Activated naive CD8-positive, alpha-beta T cell treated with anti-CD3 and anti-CD28 coated beads for 36 hours (primary cell): ENCODE measurements at regions not wholly inside any gene's neighbourhood (a gene's known extent, or its start where the extent isn't known, plus 50 kb on each side); places are given as distances from the start of the nearest gene placed in this dataset.

ENCODE experiments used
- DNase-seq: peaks from one replicate; pipeline ENCODE4 v3.0.0; 2021
- H3K27ac Mint-ChIP-seq: one replicate; pipeline ENCODE4 v1.8.0; 2022; ENCODE audit warnings: mild to moderate bottlenecking, moderate library complexity, mixed read lengths
- H3K27me3 Mint-ChIP-seq: one replicate; pipeline ENCODE4 v1.8.0; 2022; ENCODE audit warnings: mild to moderate bottlenecking, mixed read lengths
- H3K36me3 Mint-ChIP-seq: one replicate; pipeline ENCODE4 v1.8.0; 2021; ENCODE audit warnings: mild to moderate bottlenecking, mixed read lengths
- H3K4me1 Mint-ChIP-seq: one replicate; pipeline ENCODE4 v1.8.0; 2021; ENCODE audit warnings: mixed read lengths
- H3K4me3 Mint-ChIP-seq: one replicate; pipeline ENCODE4 v1.8.0; 2022; ENCODE audit warnings: mild to moderate bottlenecking, moderate library complexity, mixed read lengths
- H3K9me3 Mint-ChIP-seq: one replicate; pipeline ENCODE4 v1.8.0; 2022; ENCODE audit warnings: mixed read lengths

DNA sequence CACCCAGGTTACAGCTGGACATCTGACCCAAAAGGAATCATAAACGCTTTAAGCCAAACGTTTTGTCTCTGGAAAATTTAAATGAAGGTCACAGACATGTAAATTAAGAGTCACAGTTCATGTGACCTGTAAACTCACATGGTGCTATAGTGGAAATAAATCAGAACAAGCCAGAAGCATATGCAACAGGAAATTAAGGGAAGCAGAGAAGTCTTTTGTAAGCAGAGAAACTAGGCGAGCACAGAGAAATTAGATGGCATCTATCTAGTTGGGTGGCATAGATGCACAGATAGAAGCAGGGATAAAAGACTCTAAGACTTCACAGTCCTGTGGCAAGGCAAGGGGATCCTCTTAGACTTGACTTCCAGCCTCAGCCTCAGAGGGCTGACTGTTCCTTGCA lies 264.8 kb downstream of the GASK1B start:
- Mint-ChIP-seq H3K4me3 (no peak overlapping the region), H3K9me3 (no peaks in the 10 kb centered on the region)

DNA sequence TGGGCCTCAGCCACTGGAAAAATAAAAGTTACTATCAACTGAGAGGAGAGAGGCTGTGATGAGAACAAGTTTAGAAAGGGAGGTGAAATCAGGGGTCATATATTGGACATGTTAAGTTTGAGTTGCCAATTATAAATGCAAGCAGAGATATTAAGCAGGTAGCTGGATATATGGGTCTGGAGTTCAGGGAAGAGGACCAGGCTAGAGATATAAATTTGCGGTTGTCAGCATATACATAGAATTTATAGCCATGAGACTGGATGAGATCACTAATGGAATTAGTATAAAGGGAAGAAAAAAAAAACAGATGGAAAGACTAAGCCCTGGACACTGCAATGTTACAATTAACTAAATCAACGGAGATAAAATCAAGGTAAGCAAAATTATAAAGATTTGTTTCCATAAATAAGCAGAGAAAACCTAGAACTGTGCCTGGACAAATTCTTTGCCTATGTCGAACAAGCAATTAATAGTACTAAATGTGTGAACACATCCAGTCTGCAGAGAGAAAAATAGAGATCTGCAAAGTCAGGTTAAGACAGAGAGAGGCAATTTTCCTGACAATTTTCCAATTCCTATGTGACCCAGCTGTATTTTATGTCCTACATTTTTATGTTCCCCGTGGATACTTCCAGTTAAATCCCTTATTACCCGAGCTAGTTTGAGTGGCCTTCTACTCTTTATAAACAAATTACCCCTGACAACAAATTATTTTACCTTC lies 265.4 kb downstream of the GASK1B start:
- no peaks in the 10 kb centered on the region for H3K36me3 Mint-ChIP-seq
- H3K27me3 Mint-ChIP-seq = no peaks in the 10 kb centered on the region
- no peak overlapping the region for H3K27ac Mint-ChIP-seq
- DNase-seq = no peak
- no peak overlapping the region for H3K4me3 Mint-ChIP-seq
- H3K4me1 Mint-ChIP-seq = no peaks in the 10 kb centered on the region
- H3K9me3 Mint-ChIP-seq = no peaks in the 10 kb centered on the region

More for the DNA sequence above, 264.8 kb downstream of the GASK1B start:
- no peaks in the 10 kb centered on the region for H3K4me1 Mint-ChIP-seq
- no peak overlapping the region for H3K27ac Mint-ChIP-seq
- DNase-seq = no peak
- no peaks in the 10 kb centered on the region for H3K27me3 Mint-ChIP-seq
- H3K36me3 Mint-ChIP-seq = no peaks in the 10 kb centered on the region

DNA sequence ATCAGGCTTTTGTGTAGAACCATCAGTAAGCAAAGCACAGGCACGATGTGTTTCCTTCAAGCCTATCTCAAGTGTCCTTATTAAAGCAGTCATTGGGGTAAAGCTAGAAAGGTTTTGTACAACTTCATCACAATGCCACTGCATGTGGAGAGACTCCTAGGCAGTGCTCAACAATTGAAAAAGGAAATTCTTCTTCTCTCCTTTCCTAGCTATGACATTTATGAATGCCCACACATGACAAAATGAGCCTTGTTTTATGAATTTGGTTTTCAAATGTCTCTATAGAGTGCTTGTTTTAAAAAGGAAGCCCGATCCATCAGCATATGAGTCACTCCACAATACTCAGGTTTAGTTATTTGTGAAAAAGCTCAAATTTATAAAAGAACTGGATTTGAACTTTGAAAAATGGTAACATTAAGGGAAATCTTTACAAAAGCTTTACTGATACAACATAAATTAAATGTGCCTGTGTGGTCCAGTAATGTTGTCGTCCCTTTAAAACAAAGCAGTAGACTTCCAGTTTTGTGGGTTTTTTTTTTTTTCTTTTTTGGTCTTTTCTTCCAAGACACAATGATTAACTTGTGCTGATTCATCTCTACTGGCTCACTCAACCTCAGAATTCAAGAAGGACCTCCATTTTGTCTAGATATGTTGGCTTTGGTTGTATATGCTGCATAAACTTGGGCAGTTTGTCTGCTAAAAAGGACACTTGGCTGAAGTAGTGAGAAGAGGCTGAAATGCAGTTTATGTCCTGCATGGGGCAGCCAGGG lies 273.8 kb downstream of the GASK1B start:
- Mint-ChIP-seq H3K4me3 (no peak overlapping the region), H3K27ac (no peak overlapping the region), H3K9me3 (no peaks in the 10 kb centered on the region), H3K36me3 (no peaks in the 10 kb centered on the region), H3K4me1 (no peaks in the 10 kb centered on the region), H3K27me3 (no peaks in the 10 kb centered on the region)
- DNase-seq = no peak

DNA sequence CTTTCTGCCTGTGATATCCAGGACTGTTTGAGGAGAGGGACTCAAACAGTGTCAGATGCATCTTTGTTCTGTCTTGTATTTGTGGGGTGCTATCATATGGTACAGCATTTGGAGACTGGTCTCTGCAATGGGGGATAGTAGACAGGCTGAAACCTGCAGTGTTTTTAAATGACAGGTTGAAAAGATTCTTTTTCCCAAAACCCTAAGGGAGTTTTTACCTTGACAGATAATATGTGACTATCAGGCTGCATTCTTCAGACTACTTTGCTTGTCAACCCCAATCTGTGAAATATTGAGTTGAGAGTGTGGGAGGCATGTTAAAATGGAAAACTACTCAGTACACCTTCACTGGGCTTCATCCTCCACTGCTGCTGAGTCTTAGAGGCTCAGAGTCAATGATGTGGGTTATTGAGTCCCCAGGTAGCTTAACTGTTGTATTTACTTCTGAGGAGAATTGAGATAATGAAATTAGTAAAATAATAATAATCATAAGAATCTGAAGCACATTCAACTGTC lies 274.9 kb downstream of the GASK1B start:
- no peak overlapping the region for H3K27ac Mint-ChIP-seq
- H3K4me1 Mint-ChIP-seq = no peaks in the 10 kb centered on the region
- no peaks in the 10 kb centered on the region for H3K36me3 Mint-ChIP-seq
- H3K4me3 Mint-ChIP-seq = no peak overlapping the region
- no peaks in the 10 kb centered on the region for H3K27me3 Mint-ChIP-seq
- no peaks in the 10 kb centered on the region for H3K9me3 Mint-ChIP-seq
- no peak for DNase-seq

DNA sequence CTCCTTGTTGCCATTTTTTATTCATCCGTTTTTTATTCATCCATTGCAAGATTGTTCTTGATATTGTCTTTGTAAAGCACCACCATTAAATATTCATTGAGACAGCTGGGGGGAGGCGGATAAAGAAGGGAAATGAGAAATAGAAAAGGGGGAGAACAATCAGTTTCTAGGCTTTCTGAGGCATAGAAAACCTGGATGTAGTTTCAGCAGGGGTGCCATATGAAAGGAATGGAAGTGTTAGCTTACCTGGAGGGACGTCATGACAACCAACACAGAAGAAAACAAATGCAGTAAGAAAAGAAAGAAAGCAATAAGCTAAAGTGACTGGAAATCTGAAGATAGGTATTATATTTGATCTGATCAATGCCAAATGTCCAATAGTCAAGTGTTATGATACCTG lies 276.1 kb downstream of the GASK1B start:
- Mint-ChIP-seq H3K36me3 (no peaks in the 10 kb centered on the region), H3K27me3 (no peaks in the 10 kb centered on the region), H3K4me3 (no peak overlapping the region), H3K27ac (no peak overlapping the region), H3K9me3 (no peaks in the 10 kb centered on the region), H3K4me1 (no peaks in the 10 kb centered on the region)
- no peak for DNase-seq

DNA sequence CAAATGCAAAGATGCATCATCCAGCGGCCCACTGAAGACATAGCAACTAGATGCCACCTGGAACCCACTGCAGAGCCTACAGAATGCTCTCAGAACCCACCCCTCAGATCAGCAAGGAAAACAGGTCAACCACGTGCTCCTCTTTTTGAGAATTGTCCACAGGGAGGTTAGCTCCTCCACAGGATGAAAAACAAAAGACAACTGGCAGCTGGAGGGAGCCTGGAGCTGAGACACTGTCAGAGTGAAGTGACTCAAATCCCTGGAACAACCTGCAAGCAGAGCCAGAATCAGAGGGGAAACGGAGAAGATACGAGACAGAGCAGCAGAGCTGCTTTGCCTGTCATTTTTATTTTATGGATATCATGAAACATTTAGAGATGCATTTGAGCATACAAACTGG lies 277.6 kb downstream of the GASK1B start:
- H3K27ac Mint-ChIP-seq = no peak overlapping the region
- DNase-seq = no peak
- no peaks in the 10 kb centered on the region for H3K27me3 Mint-ChIP-seq
- H3K36me3 Mint-ChIP-seq = no peaks in the 10 kb centered on the region
- no peaks in the 10 kb centered on the region for H3K4me1 Mint-ChIP-seq
- H3K4me3 Mint-ChIP-seq = no peak overlapping the region
- H3K9me3 Mint-ChIP-seq = no peaks in the 10 kb centered on the region

DNA sequence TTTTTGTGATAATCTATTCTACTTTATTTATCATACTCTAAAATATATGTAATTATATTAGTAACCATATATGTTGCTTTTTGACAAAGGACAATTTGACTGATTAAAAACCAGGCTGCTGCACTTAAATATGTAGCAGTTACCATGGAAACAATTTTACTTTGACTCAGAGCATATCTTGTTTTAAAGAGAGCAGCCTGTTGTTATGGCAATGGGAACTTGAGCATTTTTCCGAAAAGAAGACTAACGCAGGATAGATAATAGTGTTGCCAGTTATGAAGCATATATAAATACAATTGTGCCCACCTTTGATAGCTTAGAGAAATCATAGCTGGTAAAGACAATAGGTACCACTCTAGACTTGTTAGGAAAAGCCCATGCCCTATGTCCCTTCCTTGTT lies 283.0 kb downstream of the GASK1B start:
- no peaks in the 10 kb centered on the region for H3K9me3 Mint-ChIP-seq
- no peak for DNase-seq
- H3K4me1 Mint-ChIP-seq = no peaks in the 10 kb centered on the region
- H3K36me3 Mint-ChIP-seq = no peaks in the 10 kb centered on the region
- no peak overlapping the region for H3K4me3 Mint-ChIP-seq
- no peaks in the 10 kb centered on the region for H3K27me3 Mint-ChIP-seq
- H3K27ac Mint-ChIP-seq = no peak overlapping the region

DNA sequence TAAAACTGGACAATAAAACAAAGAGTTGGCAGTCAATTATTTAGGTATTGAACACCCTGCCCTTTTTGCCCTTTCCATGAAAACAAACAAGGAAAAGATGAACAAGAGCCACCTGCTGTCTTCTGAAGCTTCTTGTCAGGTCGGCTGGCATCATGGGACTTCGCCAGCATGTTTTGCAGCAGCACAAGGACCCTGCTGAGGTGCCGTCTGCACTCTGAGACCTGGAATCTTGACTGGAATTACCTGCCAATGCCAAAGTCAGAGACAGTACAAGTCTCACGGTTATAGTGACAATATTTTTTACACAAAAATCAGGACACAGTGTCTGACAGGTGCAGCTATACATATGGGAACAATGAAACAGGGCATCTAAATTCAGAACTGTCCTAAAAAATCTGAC lies 284.5 kb downstream of the GASK1B start:
- no peaks in the 10 kb centered on the region for H3K9me3 Mint-ChIP-seq
- H3K4me3 Mint-ChIP-seq = no peak overlapping the region
- H3K27me3 Mint-ChIP-seq = no peaks in the 10 kb centered on the region
- H3K36me3 Mint-ChIP-seq = no peaks in the 10 kb centered on the region
- H3K4me1 Mint-ChIP-seq = no peaks in the 10 kb centered on the region
- DNase-seq = no peak
- H3K27ac Mint-ChIP-seq = no peak overlapping the region

DNA sequence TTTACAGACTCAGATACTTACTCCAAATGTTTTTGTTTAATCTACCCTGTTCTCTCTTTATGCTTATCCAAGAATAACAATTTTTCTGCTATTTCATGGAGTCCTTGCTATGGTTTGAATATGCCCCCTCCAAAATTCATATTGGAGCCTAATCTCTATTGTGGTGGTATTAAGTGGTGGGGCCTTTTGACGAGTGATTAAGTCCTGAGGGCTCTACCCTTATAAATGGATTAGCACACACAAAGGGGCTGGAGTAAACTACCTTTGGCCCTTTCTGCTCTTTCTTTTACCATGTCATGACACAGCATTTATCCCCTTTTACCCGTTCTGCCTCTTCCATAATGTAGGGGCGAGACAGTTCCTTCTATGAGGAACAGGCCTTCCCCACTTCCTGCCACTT lies 285.5 kb downstream of the GASK1B start:
- DNase-seq = no peak
- Mint-ChIP-seq H3K36me3 (no peaks in the 10 kb centered on the region), H3K4me1 (no peaks in the 10 kb centered on the region), H3K27ac (no peak overlapping the region), H3K4me3 (no peak overlapping the region), H3K27me3 (no peaks in the 10 kb centered on the region), H3K9me3 (no peaks in the 10 kb centered on the region)

DNA sequence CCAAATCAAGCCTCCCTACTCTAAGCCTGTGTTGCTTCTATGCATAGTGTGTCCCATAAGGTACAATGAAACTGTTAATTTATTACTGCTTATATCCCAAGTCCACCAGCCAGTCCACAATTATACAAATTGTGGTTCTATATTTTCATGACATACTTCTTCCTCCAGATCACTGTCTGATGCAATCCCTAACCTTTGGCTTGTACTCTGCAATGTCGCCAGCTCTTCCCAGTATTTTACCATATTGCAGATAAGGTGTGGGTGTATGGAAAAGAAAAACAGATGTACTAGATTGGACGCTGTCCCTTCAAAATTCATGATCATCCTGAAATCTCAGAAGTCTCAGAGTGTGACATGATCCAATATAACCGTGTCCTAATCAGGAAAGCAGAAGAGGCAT lies 286.2 kb downstream of the GASK1B start:
- no peak for DNase-seq
- Mint-ChIP-seq H3K27ac (no peak overlapping the region), H3K4me3 (no peak overlapping the region), H3K4me1 (no peaks in the 10 kb centered on the region), H3K27me3 (no peaks in the 10 kb centered on the region), H3K36me3 (no peaks in the 10 kb centered on the region), H3K9me3 (no peaks in the 10 kb centered on the region)

DNA sequence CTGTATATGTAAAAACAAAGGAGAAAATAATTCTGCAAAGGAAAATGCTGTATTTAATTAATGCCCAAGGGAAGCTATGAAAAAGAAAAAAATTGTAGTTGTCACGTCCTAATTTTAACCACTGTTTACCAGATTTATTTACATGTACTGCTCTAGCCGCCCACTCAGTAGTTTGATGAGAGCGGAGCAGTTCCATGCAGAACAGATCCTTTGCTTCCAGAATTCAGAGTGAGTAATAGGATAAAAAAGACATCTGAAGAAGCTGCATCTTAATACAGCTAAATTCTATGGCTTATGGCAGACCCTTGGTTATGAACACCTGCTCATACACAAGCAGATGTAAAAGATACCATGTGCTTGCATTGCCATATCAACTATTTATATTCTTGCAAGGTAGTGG lies 287.0 kb downstream of the GASK1B start:
- Mint-ChIP-seq H3K9me3 (no peaks in the 10 kb centered on the region), H3K27ac (no peak overlapping the region), H3K36me3 (no peaks in the 10 kb centered on the region), H3K4me3 (no peak overlapping the region), H3K4me1 (no peaks in the 10 kb centered on the region), H3K27me3 (no peaks in the 10 kb centered on the region)
- no peak for DNase-seq

DNA sequence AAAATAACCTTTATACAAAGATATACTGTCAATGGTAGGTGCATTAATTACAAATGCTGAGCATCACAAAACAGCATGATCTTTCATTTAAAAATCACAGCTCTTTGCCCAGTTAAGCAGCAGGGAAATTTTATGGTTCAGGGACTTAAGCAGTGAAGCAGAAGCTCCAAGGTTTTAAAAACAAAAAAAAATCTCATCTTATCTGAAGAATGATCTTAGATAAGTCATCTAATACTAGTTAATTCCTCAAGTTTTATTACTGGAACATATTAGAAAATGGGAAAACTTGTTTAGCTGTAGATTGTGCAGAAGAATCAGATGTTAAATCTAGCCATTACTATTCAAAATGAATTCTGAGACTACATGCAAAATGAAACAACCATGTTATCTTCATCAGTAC lies 289.9 kb downstream of the GASK1B start:
- Mint-ChIP-seq H3K9me3 (peaks cover 2% of the 10 kb centered on the region), H3K4me3 (no peak overlapping the region), H3K36me3 (no peaks in the 10 kb centered on the region), H3K27me3 (peaks cover 2% of the 10 kb centered on the region), H3K27ac (no peak overlapping the region), H3K4me1 (no peaks in the 10 kb centered on the region)
- no peak for DNase-seq

DNA sequence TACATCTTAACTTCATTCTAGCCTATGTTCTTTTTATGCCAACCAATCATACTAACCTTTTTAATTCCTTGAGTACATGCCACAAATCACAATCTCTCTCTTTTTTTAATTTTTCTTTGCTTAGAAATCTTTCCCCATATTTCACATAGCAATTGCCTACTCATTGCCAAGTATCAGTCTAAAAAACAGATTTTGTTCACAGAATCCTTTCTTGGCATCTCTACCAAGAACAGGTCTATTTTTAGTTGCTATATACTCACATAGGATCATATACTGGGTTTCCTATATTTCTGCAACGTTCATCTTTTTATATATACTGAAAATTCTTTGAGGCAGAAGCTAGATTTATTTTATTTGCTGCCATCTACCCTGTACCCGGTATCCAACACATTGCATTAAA lies 292.1 kb downstream of the GASK1B start:
- H3K4me3 Mint-ChIP-seq = no peak overlapping the region
- H3K4me1 Mint-ChIP-seq = no peaks in the 10 kb centered on the region
- no peak for DNase-seq
- peaks cover 2% of the 10 kb centered on the region for H3K27me3 Mint-ChIP-seq
- H3K9me3 Mint-ChIP-seq = peaks cover 2% of the 10 kb centered on the region
- no peaks in the 10 kb centered on the region for H3K36me3 Mint-ChIP-seq
- H3K27ac Mint-ChIP-seq = no peak overlapping the region

DNA sequence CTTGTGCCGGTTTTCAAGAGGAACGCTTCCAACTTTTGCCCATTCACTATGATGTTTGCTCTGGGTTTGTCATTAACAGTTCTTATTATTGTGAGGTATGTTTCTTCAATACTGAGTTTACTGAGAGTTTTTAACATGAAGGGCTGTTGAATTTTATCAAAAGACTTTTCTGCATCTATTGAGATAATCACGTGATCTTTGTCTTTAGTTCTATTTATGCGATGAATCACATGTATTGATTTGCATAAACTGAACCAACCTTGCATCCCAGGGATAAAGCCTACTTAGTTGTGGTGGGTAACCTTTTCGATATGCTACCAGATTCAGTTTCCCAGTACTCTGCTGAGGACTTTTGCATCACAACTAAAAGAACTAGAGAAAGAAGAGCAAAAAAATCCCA lies 318.0 kb downstream of the GASK1B start:
- DNase-seq = no peak
- Mint-ChIP-seq H3K9me3 (peaks cover 7% of the 10 kb centered on the region), H3K36me3 (no peaks in the 10 kb centered on the region), H3K4me1 (no peaks in the 10 kb centered on the region), H3K27me3 (no peaks in the 10 kb centered on the region), H3K27ac (no peak overlapping the region), H3K4me3 (no peak overlapping the region)

DNA sequence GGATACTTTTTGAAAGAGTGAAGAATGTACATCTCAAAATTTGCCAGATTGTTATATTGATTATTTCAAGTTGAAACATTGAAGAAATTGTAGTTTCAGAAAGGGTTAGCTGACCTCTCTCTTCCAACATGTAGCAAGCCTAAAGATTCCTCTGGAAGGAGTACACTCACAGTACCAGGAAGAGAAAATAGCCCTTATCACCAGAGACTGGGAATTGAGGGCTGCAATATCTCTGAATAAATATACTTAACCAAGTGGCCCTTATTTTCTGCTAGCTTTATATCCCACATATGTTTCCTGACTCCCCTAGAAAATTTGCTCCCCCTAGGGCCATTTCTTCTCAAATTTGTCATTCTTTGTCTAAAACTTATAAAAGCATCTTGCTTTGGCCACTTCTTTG lies 332.2 kb downstream of the GASK1B start:
- no peaks in the 10 kb centered on the region for H3K36me3 Mint-ChIP-seq
- no peak overlapping the region for H3K4me3 Mint-ChIP-seq
- H3K27me3 Mint-ChIP-seq = no peaks in the 10 kb centered on the region
- H3K4me1 Mint-ChIP-seq = no peaks in the 10 kb centered on the region
- DNase-seq = no peak
- H3K27ac Mint-ChIP-seq = no peak overlapping the region
- no peaks in the 10 kb centered on the region for H3K9me3 Mint-ChIP-seq

DNA sequence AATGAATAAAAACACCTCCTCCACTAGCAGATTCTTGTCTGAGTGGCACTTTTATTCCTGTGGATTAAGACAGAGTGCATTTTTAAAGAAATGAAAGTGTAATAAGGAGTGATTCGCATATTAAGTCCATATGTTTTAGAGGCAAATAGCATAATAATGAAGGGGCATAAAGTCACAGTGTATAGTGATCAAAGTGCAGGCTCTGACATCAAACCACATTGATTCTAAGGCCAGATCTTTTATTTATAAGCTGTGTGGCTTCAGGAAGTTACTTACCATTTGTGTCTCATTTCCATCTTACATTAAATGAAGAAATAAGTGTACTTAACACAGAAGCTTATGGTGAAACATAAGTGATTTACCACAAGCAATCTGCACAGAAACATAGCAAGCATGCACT lies 332.8 kb downstream of the GASK1B start:
- Mint-ChIP-seq H3K27me3 (no peaks in the 10 kb centered on the region), H3K27ac (no peak overlapping the region), H3K4me3 (no peak overlapping the region), H3K9me3 (no peaks in the 10 kb centered on the region), H3K36me3 (no peaks in the 10 kb centered on the region), H3K4me1 (no peaks in the 10 kb centered on the region)
- no peak for DNase-seq
